ENCODE measurements at regions not wholly inside any gene's neighbourhood (a gene's known extent, or its start where the extent isn't known, plus 50 kb on each side); places are given as distances from the start of the nearest gene placed in this dataset.

DNA sequence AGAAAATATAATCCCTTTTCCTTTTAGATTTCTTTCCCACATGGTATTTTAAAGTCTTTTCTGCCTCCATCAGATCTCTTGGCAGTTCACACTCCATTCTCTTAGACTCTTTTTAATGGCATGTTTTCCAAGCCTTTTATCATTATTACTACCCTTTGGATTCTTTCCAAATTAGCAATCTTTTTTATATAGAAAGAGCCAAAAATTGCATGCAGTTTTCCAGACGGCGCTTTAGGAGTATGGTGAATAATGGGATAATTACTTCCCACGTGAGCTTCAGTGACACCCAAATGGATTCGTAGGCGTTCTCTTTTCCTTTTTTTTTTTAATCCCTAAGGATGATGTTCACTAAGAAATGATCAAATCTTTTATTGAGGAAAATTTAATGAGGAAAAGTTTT is 354.8 kb upstream of the DNAJC19 start:
- H3K36me3 ChIP-seq (replicated peaks), result no peaks in the 10 kb centered on the region
- H3K27me3 ChIP-seq (replicated peaks), result no peaks in the 10 kb centered on the region
- no peak for DNase-seq
- no peak overlapping the region for H3K4me3 ChIP-seq (ENCODE audit: low read depth, low read length)
- H3K27ac ChIP-seq, result no peak overlapping the region
- no peak for TF ChIP-seq CTCF (IDR thresholded peaks at IDR 0.05; ENCODE audit: low read depth, low read length, missing control alignments)
- in situ Hi-C loops (cut with HindIII; ENCODE audit: low pct_ligation_motif_present, low sequenced_read_pairs), result no loop called here

- DNase-seq, result no peak
- H3K27ac ChIP-seq, result no peak overlapping the region
- TF ChIP-seq CTCF (IDR thresholded peaks at IDR 0.05; ENCODE audit: low read depth, low read length, missing control alignments), result no peak
- H3K4me3 ChIP-seq (ENCODE audit: low read depth, low read length), result no peak overlapping the region
- in situ Hi-C loops (cut with HindIII; ENCODE audit: low pct_ligation_motif_present, low sequenced_read_pairs), result no loop called here
- H3K36me3 ChIP-seq (replicated peaks), result no peaks in the 10 kb centered on the region
- no peaks in the 10 kb centered on the region for H3K27me3 ChIP-seq (replicated peaks)
Measured at GRCh38 chr3:181336597-181336996, 347.1 kb upstream of the DNAJC19 start.

GRCh38 chr3:181333394-181333793 is 343.9 kb upstream of the DNAJC19 start:
- Histone ChIP-seq H3K4me3 (ENCODE audit: low read depth, low read length) (no peak overlapping the region), H3K36me3 (replicated peaks) (no peaks in the 10 kb centered on the region), H3K27me3 (replicated peaks) (no peaks in the 10 kb centered on the region), H3K27ac (no peak overlapping the region)
- TF ChIP-seq CTCF (IDR thresholded peaks at IDR 0.05; ENCODE audit: low read depth, low read length, missing control alignments), result no peak
- DNase-seq, result no peak
- in situ Hi-C loops (cut with HindIII; ENCODE audit: low pct_ligation_motif_present, low sequenced_read_pairs), result no loop called here

GRCh38 chr3:181330821-181331563 is 341.5 kb upstream of the DNAJC19 start:
- H3K36me3 ChIP-seq (replicated peaks), result no peaks in the 10 kb centered on the region
- in situ Hi-C loops (cut with HindIII; ENCODE audit: low pct_ligation_motif_present, low sequenced_read_pairs), result no loop called here
- H3K4me3 ChIP-seq (ENCODE audit: low read depth, low read length), result no peak overlapping the region
- H3K27me3 ChIP-seq (replicated peaks), result no peaks in the 10 kb centered on the region
- no peak for TF ChIP-seq CTCF (IDR thresholded peaks at IDR 0.05; ENCODE audit: low read depth, low read length, missing control alignments)
- DNase-seq, result no peak
- no peak overlapping the region for H3K27ac ChIP-seq

DNA sequence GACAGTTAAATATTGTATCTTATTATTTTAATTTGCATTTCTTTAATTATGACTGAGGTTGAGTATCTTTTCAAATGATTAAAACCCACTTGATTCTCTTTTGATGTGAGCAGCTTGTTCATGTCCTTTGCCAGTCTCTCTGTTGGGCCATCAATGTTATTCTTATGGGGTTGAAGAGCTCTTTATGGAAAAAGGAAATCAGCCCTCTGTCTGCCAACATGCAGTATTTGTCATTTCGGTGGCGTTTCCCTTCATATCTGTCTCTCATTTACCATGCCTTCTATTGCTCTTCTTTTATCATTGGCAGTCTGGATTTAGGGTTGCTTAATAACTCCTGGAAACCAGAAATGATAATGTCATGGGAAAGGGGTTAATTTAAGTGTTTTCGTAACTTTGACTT is 340.7 kb upstream of the DNAJC19 start:
- H3K27me3 ChIP-seq (replicated peaks), result no peaks in the 10 kb centered on the region
- H3K4me3 ChIP-seq (ENCODE audit: low read depth, low read length), result no peak overlapping the region
- no peaks in the 10 kb centered on the region for H3K36me3 ChIP-seq (replicated peaks)
- no peak for TF ChIP-seq CTCF (IDR thresholded peaks at IDR 0.05; ENCODE audit: low read depth, low read length, missing control alignments)
- no peak for DNase-seq
- in situ Hi-C loops (cut with HindIII; ENCODE audit: low pct_ligation_motif_present, low sequenced_read_pairs), result no loop called here
- no peak overlapping the region for H3K27ac ChIP-seq

DNA sequence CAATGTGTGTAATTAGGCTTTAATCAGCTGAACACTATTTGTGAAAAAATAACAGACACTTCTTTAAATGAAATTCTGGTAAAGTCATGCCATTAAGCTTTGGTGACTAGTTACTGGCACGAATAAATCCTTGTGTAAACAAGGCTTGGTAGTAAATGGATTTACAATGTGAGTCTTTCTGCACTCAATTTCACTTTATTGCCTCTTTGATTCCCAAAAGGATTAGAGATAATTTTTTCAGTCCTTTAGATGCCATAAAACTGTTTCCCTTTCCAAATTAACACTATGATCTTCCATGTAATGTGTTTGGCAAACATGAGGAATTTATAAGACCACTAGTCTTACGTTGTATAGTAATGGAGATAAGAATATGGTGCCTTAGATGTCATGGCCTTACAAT is 339.5 kb upstream of the DNAJC19 start:
- DNase-seq, result no peak
- no peak for TF ChIP-seq CTCF (IDR thresholded peaks at IDR 0.05; ENCODE audit: low read depth, low read length, missing control alignments)
- in situ Hi-C loops (cut with HindIII; ENCODE audit: low pct_ligation_motif_present, low sequenced_read_pairs), result no loop called here

More for the DNA sequence above, 339.5 kb upstream of the DNAJC19 start:
- no peak overlapping the region for H3K4me3 ChIP-seq (ENCODE audit: low read depth, low read length)
- no peaks in the 10 kb centered on the region for H3K27me3 ChIP-seq (replicated peaks)
- no peaks in the 10 kb centered on the region for H3K36me3 ChIP-seq (replicated peaks)
- H3K27ac ChIP-seq, result no peak overlapping the region
